ENCODE measurements at regions not wholly inside any gene's neighbourhood (a gene's known extent, or its start where the extent isn't known, plus 50 kb on each side); places are given as distances from the start of the nearest gene placed in this dataset.

GRCh38 chr1:87977145-87977544 lies 648.5 kb downstream of the LMO4 start:
- TF ChIP-seq POLR2AphosphoS5 (IDR thresholded peaks at IDR 0.05; ENCODE audit: low read depth, low read length) (no peak), POLR2A (IDR thresholded peaks at IDR 0.05; ENCODE audit: low read depth, low read length) (no peak), TAF1 (IDR thresholded peaks at IDR 0.05; ENCODE audit: low read depth, low read length) (no peak)
